ENCODE measurements at regions not wholly inside any gene's neighbourhood (a gene's known extent, or its start where the extent isn't known, plus 50 kb on each side); places are given as distances from the start of the nearest gene placed in this dataset.

GRCh38 chr1:5590717-5591116, 401.5 kb downstream of the NPHP4 start:
- no peak for DNase-seq

GRCh38 chr1:5586629-5587028, 405.6 kb downstream of the NPHP4 start:
- no peak for DNase-seq

- DNase-seq: no peak
Observed at GRCh38 chr1:5585256-5585655, 407.0 kb downstream of the NPHP4 start.

GRCh38 chr1:5580926-5581325, 411.3 kb downstream of the NPHP4 start:
- DNase-seq: no peak

- no peak for DNase-seq
Observed at GRCh38 chr1:5579966-5580365, 412.3 kb downstream of the NPHP4 start.

GRCh38 chr1:5578690-5579089, 413.5 kb downstream of the NPHP4 start:
- DNase-seq: no peak

GRCh38 chr1:5577255-5578040, 414.8 kb downstream of the NPHP4 start:
- DNase-seq: no peak

- DNase-seq: no peak
Observed at GRCh38 chr1:5576673-5577065, 415.6 kb downstream of the NPHP4 start.

- no peak for DNase-seq
Observed at GRCh38 chr1:5576011-5576672, 416.1 kb downstream of the NPHP4 start.

GRCh38 chr1:5575396-5575940, 416.8 kb downstream of the NPHP4 start:
- DNase-seq: no peak

GRCh38 chr1:5574641-5575040, 417.6 kb downstream of the NPHP4 start:
- no peak for DNase-seq

GRCh38 chr1:5572794-5573193, 419.4 kb downstream of the NPHP4 start:
- DNase-seq: no peak

- no peak for DNase-seq
Observed at GRCh38 chr1:5571861-5572401, 420.3 kb downstream of the NPHP4 start.

- no peak for DNase-seq
Observed at GRCh38 chr1:5571438-5571837, 420.8 kb downstream of the NPHP4 start.

- DNase-seq: no peak
Observed at GRCh38 chr1:5570931-5571330, 421.3 kb downstream of the NPHP4 start.

- no peak for DNase-seq
Observed at GRCh38 chr1:5568321-5568720, 423.9 kb downstream of the NPHP4 start.

- DNase-seq: no peak
Observed at GRCh38 chr1:5567839-5568238, 424.4 kb downstream of the NPHP4 start.

GRCh38 chr1:5566924-5567323, 425.3 kb downstream of the NPHP4 start:
- no peak for DNase-seq

GRCh38 chr1:5565281-5566125, 426.7 kb downstream of the NPHP4 start:
- no peak for DNase-seq

- DNase-seq: no peak
Observed at GRCh38 chr1:5564578-5565257, 427.5 kb downstream of the NPHP4 start.

GRCh38 chr1:5563861-5564577, 428.2 kb downstream of the NPHP4 start:
- no peak for DNase-seq

- no peak for DNase-seq
Observed at GRCh38 chr1:5562769-5563168, 429.5 kb downstream of the NPHP4 start.

Data from NK-92 treated with Interleukin-12 subunit alpha and Interleukin-12 subunit beta, amount 100 ng/mL, for 24 hours (cell line).